Activated T-cell treated with anti-CD3 and anti-CD28 coated beads, Interleukin-2, amount 50 U/mL, for 4 hours (primary cell): ENCODE measurements at regions not wholly inside any gene's neighbourhood (a gene's known extent, or its start where the extent isn't known, plus 50 kb on each side); places are given as distances from the start of the nearest gene placed in this dataset.
"Not testable (repeated sequence)": the region's sequence is repeated elsewhere in the genome, so short reads cannot be mapped to it uniquely, and the experiment has no call there.

Experiments used
- ATAC-seq, 2 donors: fragments of 200-7000 bp; cut with Tn5 transposase; one replicate each; pipeline ENCODE4 v1.10.0; 2021
- DNase-seq: peaks from one replicate; pipeline ENCODE4 v3.0.0-alpha.2; 2020
- H3K27me3 Mint-ChIP-seq: one replicate; pipeline ENCODE4 v1.8.0; 2021; ENCODE audit warnings: low read depth, mixed read lengths
- H3K36me3 Mint-ChIP-seq: one replicate; pipeline ENCODE4 v1.8.0; 2022; ENCODE audit warnings: mixed read lengths; ENCODE audit not compliant: insufficient read depth
- H3K4me1 Mint-ChIP-seq: one replicate; pipeline ENCODE4 v1.8.0; 2021; ENCODE audit warnings: low read depth, mixed read lengths
- H3K4me3 Mint-ChIP-seq: one replicate; pipeline ENCODE4 v1.8.0; 2021; ENCODE audit warnings: mild to moderate bottlenecking, moderate library complexity, mixed read lengths
- H3K9me3 Mint-ChIP-seq: one replicate; pipeline ENCODE4 v1.8.0; 2021; ENCODE audit warnings: mixed read lengths

DNA sequence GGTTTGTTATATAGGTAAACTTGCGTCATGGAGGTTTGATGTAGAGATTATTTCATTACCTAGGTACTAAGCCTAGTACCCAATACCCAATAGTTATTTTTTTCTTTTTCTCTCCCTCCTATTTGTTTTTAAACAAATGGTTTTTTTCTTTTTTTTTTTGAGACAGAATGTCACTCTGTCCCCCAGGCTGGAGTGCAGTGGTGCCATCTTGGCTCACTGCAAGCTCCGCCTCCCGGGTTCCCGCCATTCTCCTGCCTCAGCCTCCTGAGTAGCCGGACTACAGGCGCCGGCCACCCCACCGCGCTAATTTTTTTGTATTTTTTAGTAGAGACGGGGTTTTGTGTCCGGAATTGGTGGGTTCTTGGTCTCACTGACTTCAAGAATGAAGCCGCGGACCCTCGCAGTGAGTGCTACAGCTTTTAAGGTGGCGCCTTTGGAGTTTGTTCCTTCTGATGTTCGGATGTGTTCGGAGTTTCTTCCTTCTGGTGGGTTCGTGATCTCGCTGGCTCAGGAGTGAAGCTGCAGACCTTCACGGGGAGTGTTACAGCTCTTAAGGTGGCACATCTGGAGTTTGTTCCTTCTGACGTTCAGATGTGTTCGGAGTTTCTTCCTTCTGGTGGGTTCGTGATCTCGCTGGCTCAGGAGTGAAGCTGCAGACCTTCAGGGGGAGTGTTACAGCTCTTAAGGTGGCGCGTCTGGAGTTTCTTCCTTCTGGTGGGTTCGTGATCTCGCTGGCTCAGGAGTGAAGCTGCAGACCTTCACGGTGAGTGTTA lies 243.7 kb downstream of the PLA2G4A start:
- H3K9me3 Mint-ChIP-seq, H3K27me3 Mint-ChIP-seq: not testable (repeated sequence)

DNA sequence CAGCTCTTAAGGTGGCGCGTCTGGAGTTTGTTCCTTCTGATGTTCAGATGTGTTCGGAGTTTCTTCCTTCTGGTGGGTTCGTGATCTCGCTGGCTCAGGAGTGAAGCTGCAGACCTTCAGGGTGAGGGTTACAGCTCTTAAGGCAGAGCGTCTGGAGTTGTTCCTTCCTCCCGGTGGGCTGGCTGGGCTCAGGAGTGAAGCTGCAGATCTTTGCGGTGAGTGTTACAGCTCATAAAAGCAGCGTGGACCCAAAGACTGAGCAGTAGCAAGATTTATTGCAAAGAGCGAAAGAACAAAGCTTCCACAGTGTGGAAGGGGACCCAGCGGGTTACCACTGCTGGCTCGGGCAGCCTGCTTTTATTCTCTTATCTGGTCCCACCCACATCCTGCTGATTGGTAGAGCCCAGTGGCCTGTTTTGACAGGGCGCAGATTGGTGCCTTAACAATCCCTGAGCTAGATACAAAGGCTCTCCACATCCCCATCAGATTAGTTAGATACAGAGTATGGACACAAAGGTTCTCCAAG lies 244.3 kb downstream of the PLA2G4A start:
- peak in 1 of 2 donors; percentile 15 for ATAC-seq
- not testable (repeated sequence) for DNase-seq, H3K9me3 Mint-ChIP-seq, H3K4me1 Mint-ChIP-seq, H3K27me3 Mint-ChIP-seq, H3K36me3 Mint-ChIP-seq
- H3K4me3 Mint-ChIP-seq = peak overlapping the region; percentile 81

More for the DNA sequence above, 243.7 kb downstream of the PLA2G4A start:
- ATAC-seq = peak; percentile 65 to 83
- H3K4me1 Mint-ChIP-seq, DNase-seq, H3K36me3 Mint-ChIP-seq: not testable (repeated sequence)
- peak overlapping the region; percentile 81 for H3K4me3 Mint-ChIP-seq

DNA sequence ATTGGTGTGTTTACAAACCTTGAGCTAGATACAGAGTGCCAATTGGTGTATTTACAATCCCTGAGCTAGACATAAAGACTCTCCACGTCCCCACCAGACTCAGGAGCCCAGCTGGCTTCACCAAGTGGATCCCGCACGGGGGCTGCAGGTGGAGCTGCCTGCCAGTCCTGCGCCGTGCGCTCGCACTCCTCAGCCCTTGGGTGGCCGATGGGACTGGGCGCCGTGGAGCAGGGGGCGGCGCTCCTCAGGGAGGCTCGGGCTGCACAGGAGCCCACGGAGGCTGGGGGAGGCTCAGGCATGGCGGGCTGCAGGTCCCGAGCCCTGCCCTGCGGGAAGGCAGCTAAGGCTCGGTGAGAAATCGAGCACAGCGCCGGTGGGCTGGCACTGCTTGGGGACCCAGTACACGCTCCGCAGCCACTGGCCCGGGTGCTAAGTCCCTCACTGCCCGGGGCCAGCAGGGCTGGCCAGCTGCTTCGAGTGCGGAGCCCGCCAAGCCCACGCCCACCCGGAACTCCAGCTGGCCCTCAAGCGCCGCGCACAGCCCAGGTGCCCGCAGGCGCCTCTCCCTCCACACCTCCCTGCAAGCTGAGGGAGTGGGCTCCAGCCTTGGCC lies 245.0 kb downstream of the PLA2G4A start:
- not testable (repeated sequence) for H3K4me3 Mint-ChIP-seq, ATAC-seq, H3K36me3 Mint-ChIP-seq, H3K9me3 Mint-ChIP-seq, DNase-seq, H3K27me3 Mint-ChIP-seq, H3K4me1 Mint-ChIP-seq

DNA sequence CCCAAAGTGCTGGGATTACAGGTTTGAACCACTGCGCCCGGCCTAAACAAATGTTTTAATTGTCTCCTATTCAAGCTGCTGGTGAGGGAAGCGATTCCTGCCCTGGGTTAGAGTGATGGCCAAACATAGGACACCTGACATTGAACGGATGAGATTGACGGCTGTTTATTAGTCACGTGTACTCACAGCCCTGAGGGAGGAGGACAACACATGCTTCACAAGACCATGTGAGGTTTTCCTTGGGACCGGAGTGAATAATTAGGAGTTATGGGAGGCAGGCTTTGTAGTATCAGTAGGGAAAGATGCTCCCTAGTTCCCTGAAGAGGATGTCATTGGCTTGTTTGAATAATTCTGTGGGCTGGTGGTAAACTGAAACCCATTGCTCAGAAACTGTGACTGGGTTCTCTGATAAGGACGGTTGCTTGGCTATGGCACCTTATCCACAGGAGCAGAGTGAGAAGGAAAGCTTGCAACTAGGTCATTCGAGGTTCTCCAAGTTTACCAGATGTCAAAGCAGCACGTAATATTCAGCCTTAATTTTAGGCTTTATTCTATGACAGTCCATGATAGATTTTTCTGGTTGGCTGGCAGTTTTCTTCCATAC lies 245.8 kb downstream of the PLA2G4A start:
- no peaks in the 10 kb centered on the region for H3K36me3 Mint-ChIP-seq
- DNase-seq = no peak
- H3K27me3 Mint-ChIP-seq = no peaks in the 10 kb centered on the region
- peak overlapping the region; percentile 22 for H3K4me3 Mint-ChIP-seq
- peaks cover 7% of the 10 kb centered on the region for H3K9me3 Mint-ChIP-seq
- H3K4me1 Mint-ChIP-seq = no peaks in the 10 kb centered on the region
- no peak for ATAC-seq

DNA sequence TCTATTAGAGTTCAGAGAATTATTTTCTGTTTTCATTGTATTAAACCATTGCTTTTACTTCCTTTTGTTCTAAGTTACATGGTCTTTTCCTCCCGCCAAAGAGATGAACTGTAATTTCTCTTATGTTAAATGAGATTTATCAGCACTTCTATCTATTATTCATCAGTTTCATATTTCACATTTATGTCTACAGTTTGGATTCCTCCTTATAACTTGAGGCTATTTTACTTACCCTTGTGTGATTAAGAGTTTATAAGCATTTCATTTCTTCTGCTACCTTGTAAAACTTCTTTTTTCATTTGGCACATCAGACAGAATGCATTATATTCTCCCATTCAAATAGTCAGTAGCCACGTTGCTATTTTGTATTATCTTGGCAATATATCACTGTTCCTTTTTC lies 248.2 kb downstream of the PLA2G4A start:
- Mint-ChIP-seq H3K27me3 (no peaks in the 10 kb centered on the region), H3K9me3 (peaks cover 7% of the 10 kb centered on the region), H3K4me3 (no peak overlapping the region), H3K36me3 (no peaks in the 10 kb centered on the region), H3K4me1 (no peaks in the 10 kb centered on the region)
- ATAC-seq (no peak), DNase-seq (no peak)

- Mint-ChIP-seq H3K4me1 (peaks cover 3% of the 10 kb centered on the region), H3K36me3 (no peaks in the 10 kb centered on the region), H3K27me3 (no peaks in the 10 kb centered on the region), H3K4me3 (no peak overlapping the region), H3K9me3 (peaks cover 7% of the 10 kb centered on the region)
- no peak for DNase-seq
- ATAC-seq = no peak
These were observed 249.6 kb downstream of the PLA2G4A start for GRCh38 chr1:187078321-187078720.

- DNase-seq (no peak), ATAC-seq (no peak)
- H3K27me3 Mint-ChIP-seq = no peaks in the 10 kb centered on the region
- H3K4me3 Mint-ChIP-seq = no peak overlapping the region
- H3K36me3 Mint-ChIP-seq = no peaks in the 10 kb centered on the region
- peaks cover 7% of the 10 kb centered on the region for H3K9me3 Mint-ChIP-seq
- H3K4me1 Mint-ChIP-seq = peaks cover 3% of the 10 kb centered on the region
These were observed 250.2 kb downstream of the PLA2G4A start for GRCh38 chr1:187078916-187079315.

DNA sequence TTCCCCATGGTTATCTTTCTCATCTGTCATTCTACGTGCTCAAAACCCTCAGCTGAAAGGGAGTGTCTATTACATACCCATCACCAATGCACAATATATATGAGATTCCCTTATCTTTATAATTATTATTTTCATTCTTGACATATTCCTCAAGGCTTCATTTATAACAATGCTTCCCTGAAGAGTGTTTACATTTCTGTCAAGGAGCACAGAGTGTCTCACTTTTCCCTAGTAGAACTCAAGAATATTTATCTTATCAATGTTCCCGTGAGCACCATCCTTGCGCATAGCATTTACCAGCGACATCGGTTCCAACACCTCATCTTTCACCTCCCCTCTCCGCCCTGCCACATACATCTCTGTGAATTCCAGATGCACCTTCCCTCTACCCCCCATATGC lies 250.6 kb downstream of the PLA2G4A start:
- Mint-ChIP-seq H3K27me3 (no peaks in the 10 kb centered on the region), H3K4me1 (peaks cover 3% of the 10 kb centered on the region), H3K4me3 (no peak overlapping the region), H3K9me3 (peaks cover 6% of the 10 kb centered on the region), H3K36me3 (no peaks in the 10 kb centered on the region)
- DNase-seq (no peak), ATAC-seq (no peak)

DNA sequence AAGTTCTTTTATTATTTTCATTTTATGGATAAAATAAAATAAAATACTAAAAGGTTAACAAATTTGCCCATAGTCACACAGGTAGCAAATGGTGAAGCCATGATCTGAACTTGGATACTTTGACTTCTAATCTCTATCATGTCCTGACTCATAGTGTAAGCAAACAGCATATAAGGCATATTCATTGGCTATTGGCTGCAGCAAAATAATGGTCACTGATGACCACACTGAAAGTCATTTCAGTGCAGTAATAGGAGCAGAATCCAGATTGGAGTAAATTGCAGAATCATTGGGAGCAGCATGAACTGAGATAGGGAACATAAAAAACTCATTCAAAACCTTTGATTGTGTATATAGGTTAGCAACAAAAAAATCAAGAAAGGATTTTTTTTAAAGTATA lies 262.9 kb downstream of the PLA2G4A start:
- no peak overlapping the region for H3K4me3 Mint-ChIP-seq

DNA sequence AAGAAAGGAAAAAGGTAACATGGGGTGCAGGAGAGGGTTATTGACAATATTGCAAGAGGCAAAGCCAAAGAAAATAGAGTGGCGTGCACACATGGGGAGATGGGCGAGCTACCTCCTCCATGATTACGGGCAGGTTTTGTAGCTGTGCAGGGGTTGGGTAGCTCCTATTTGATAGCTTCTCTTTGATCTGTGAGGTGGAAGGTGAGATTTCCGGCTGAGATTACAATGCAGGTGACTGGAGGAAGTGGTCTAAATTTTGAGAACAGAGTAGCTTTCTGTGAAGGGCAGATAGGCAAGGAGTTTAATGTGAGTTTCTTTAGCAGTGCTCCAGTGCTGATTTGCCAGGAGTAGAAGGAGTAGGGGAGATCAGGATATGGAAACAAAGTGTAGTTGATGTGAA lies 263.4 kb downstream of the PLA2G4A start:
- Mint-ChIP-seq H3K9me3 (peaks cover 10% of the 10 kb centered on the region), H3K4me3 (no peak overlapping the region), H3K36me3 (no peaks in the 10 kb centered on the region), H3K4me1 (peaks cover 18% of the 10 kb centered on the region), H3K27me3 (no peaks in the 10 kb centered on the region)
- DNase-seq (no peak), ATAC-seq (no peak)

More for the DNA sequence above, 262.9 kb downstream of the PLA2G4A start:
- no peak for DNase-seq
- H3K36me3 Mint-ChIP-seq = no peaks in the 10 kb centered on the region
- ATAC-seq = no peak
- H3K4me1 Mint-ChIP-seq = peaks cover 18% of the 10 kb centered on the region
- H3K27me3 Mint-ChIP-seq = no peaks in the 10 kb centered on the region
- peaks cover 10% of the 10 kb centered on the region for H3K9me3 Mint-ChIP-seq

DNA sequence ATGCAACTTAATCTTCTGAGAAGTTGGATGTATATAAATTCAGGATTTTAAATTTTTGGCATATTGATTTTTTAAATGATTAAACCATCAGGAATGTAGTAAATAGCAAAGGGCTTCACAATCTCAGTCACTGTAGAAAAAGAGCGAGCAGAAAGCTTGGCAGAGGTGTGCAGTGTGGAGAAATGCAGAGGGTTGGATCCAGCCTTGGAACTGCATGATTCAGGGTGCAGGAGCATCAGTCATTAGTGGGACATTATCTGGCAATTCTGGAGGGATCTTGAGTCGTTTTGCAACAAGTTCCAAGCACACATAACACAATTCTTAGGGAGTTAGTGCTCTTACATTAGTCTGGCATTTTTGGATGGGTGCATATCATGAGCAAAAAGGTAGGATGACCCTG lies 267.9 kb downstream of the PLA2G4A start:
- ATAC-seq = no peak
- Mint-ChIP-seq H3K4me1 (peaks cover 18% of the 10 kb centered on the region), H3K4me3 (no peak overlapping the region), H3K27me3 (no peaks in the 10 kb centered on the region), H3K9me3 (peaks cover 7% of the 10 kb centered on the region), H3K36me3 (no peaks in the 10 kb centered on the region)
- no peak for DNase-seq

- Mint-ChIP-seq H3K9me3 (no peaks in the 10 kb centered on the region), H3K4me1 (no peaks in the 10 kb centered on the region), H3K36me3 (no peaks in the 10 kb centered on the region), H3K4me3 (no peak overlapping the region), H3K27me3 (no peaks in the 10 kb centered on the region)
- no peak for ATAC-seq
- DNase-seq = no peak
These were observed 281.6 kb downstream of the PLA2G4A start for GRCh38 chr1:187110351-187110750.

DNA sequence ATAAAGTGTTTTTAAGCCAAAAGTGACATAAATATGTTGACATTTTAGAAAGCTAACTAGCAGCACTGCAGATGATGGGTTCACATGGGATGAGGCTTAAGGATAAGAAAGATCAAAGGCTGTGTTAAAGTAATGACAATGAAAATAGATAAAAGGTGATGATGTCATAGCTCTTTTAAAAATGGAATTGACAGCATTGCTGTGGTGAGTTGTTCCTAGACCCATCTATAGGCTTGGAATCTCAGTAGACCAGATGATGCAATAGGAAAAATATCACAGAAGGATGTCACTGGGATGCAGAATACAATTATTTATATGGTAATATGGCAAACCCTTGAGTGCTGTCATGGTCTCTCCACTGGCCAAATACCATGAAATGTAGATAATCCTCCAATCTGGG lies 286.0 kb downstream of the PLA2G4A start:
- ATAC-seq = no peak
- no peak overlapping the region for H3K4me3 Mint-ChIP-seq

GRCh38 chr1:187121661-187122060 lies 292.9 kb downstream of the PLA2G4A start:
- peaks cover 6% of the 10 kb centered on the region for H3K9me3 Mint-ChIP-seq
- ATAC-seq (no peak), DNase-seq (no peak)
- no peaks in the 10 kb centered on the region for H3K27me3 Mint-ChIP-seq
- H3K4me1 Mint-ChIP-seq = no peaks in the 10 kb centered on the region
- no peaks in the 10 kb centered on the region for H3K36me3 Mint-ChIP-seq
- no peak overlapping the region for H3K4me3 Mint-ChIP-seq

More for the DNA sequence above, 286.0 kb downstream of the PLA2G4A start:
- no peaks in the 10 kb centered on the region for H3K27me3 Mint-ChIP-seq
- no peaks in the 10 kb centered on the region for H3K9me3 Mint-ChIP-seq
- H3K4me1 Mint-ChIP-seq = no peaks in the 10 kb centered on the region
- H3K36me3 Mint-ChIP-seq = no peaks in the 10 kb centered on the region
- no peak for DNase-seq

DNA sequence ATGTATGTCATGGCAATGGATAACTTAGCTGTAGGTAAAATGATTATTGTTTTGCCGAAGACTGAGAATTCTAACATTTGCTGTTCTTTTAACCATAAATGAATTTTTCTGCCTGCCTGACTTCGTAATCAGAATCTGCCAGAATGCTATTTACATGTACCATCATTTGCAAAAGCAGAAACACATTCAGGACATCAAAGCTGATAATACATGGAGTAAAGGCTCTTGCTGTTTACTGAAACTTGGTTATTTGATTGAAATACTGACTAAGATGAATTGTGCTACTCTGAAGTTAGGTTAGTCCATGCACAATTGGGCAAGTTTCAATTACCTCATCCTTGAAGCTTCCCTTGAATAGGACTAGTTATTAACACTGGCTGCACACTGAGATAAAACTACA lies 293.8 kb downstream of the PLA2G4A start:
- DNase-seq (no peak), ATAC-seq (no peak)
- Mint-ChIP-seq H3K4me1 (no peaks in the 10 kb centered on the region), H3K9me3 (peaks cover 6% of the 10 kb centered on the region), H3K36me3 (no peaks in the 10 kb centered on the region), H3K4me3 (no peak overlapping the region), H3K27me3 (no peaks in the 10 kb centered on the region)
